ENCODE measurements at regions not wholly inside any gene's neighbourhood (a gene's known extent, or its start where the extent isn't known, plus 50 kb on each side); places are given as distances from the start of the nearest gene placed in this dataset.

GRCh38 chr15:77821188-77821958 is 188.7 kb upstream of the LINGO1 start:
- peaks cover 2% of the 10 kb centered on the region for H3K4me1 Mint-ChIP-seq
- no peaks in the 10 kb centered on the region for H3K36me3 Mint-ChIP-seq
- H3K4me3 Mint-ChIP-seq = no peak overlapping the region
- ATAC-seq = peak; percentile 57
- DNase-seq = peak; percentile 61
- CTCF ChIA-PET = interaction anchor here (0.9 to 2.5 kb wide), 9 partner anchors 8 to 278 kb away, joined by 3 to 39 read pairs (median 3); no protein-coding TSS in a partner anchor
- no peak overlapping the region for H3K27ac Mint-ChIP-seq
- H3K9me3 Mint-ChIP-seq (ENCODE audit: low read depth) = no peaks in the 10 kb centered on the region
- H3K27me3 Mint-ChIP-seq = peaks cover 45% of the 10 kb centered on the region

- Mint-ChIP-seq H3K4me1 (peaks cover 2% of the 10 kb centered on the region), H3K9me3 (ENCODE audit: low read depth) (no peaks in the 10 kb centered on the region), H3K36me3 (no peaks in the 10 kb centered on the region), H3K27me3 (peaks cover 47% of the 10 kb centered on the region), H3K27ac (no peak overlapping the region), H3K4me3 (no peak overlapping the region)
- CTCF ChIA-PET = interaction anchor here (0.9 to 2.5 kb wide), 5 partner anchors 14 to 185 kb away, joined by 3 to 39 read pairs (median 3); no protein-coding TSS in a partner anchor
- ATAC-seq (no peak), DNase-seq (no peak)
Observed at GRCh38 chr15:77819851-77820728, 187.4 kb upstream of the LINGO1 start.

- no peak for ATAC-seq
- no peak for DNase-seq
- Mint-ChIP-seq H3K27me3 (peaks cover 47% of the 10 kb centered on the region), H3K9me3 (ENCODE audit: low read depth) (no peaks in the 10 kb centered on the region), H3K4me1 (peaks cover 2% of the 10 kb centered on the region), H3K36me3 (no peaks in the 10 kb centered on the region), H3K27ac (no peak overlapping the region), H3K4me3 (no peak overlapping the region)
- CTCF ChIA-PET = interaction anchor here (1.3 kb wide), 1 partner anchor 17 kb away, joined by 3 read pairs; no protein-coding TSS in a partner anchor
Observed at GRCh38 chr15:77819048-77819850, 186.5 kb upstream of the LINGO1 start.

- Mint-ChIP-seq H3K27me3 (peaks cover 45% of the 10 kb centered on the region), H3K9me3 (ENCODE audit: low read depth) (no peaks in the 10 kb centered on the region), H3K36me3 (no peaks in the 10 kb centered on the region), H3K27ac (no peak overlapping the region), H3K4me1 (peaks cover 2% of the 10 kb centered on the region), H3K4me3 (no peak overlapping the region)
- DNase-seq (no peak), ATAC-seq (no peak)
- CTCF ChIA-PET = no interaction called here
Observed at GRCh38 chr15:77818484-77819047, 185.9 kb upstream of the LINGO1 start.

- ATAC-seq = no peak
- Mint-ChIP-seq H3K27me3 (peaks cover 41% of the 10 kb centered on the region), H3K27ac (no peak overlapping the region), H3K36me3 (no peaks in the 10 kb centered on the region), H3K4me3 (no peak overlapping the region), H3K9me3 (ENCODE audit: low read depth) (no peaks in the 10 kb centered on the region), H3K4me1 (peaks cover 2% of the 10 kb centered on the region)
- CTCF ChIA-PET = no interaction called here
- DNase-seq = no peak
Observed at GRCh38 chr15:77817434-77817833, 184.7 kb upstream of the LINGO1 start.

- Mint-ChIP-seq H3K36me3 (no peaks in the 10 kb centered on the region), H3K27me3 (peaks cover 37% of the 10 kb centered on the region), H3K27ac (no peak overlapping the region), H3K4me1 (peaks cover 2% of the 10 kb centered on the region), H3K4me3 (no peak overlapping the region), H3K9me3 (ENCODE audit: low read depth) (no peaks in the 10 kb centered on the region)
- CTCF ChIA-PET = no interaction called here
- no peak for ATAC-seq
- no peak for DNase-seq
Observed at GRCh38 chr15:77816983-77817382, 184.3 kb upstream of the LINGO1 start.

GRCh38 chr15:77815015-77815414 is 182.3 kb upstream of the LINGO1 start:
- no peaks in the 10 kb centered on the region for H3K4me1 Mint-ChIP-seq
- no peaks in the 10 kb centered on the region for H3K36me3 Mint-ChIP-seq
- CTCF ChIA-PET = interaction anchor here (0.8 kb wide), 1 partner anchor 16 kb away, joined by 3 read pairs; no protein-coding TSS in a partner anchor
- H3K27me3 Mint-ChIP-seq = peaks cover 19% of the 10 kb centered on the region
- DNase-seq = no peak
- H3K27ac Mint-ChIP-seq = no peak overlapping the region
- no peaks in the 10 kb centered on the region for H3K9me3 Mint-ChIP-seq (ENCODE audit: low read depth)
- ATAC-seq = no peak
- H3K4me3 Mint-ChIP-seq = no peak overlapping the region

- ATAC-seq = no peak
- no peaks in the 10 kb centered on the region for H3K4me1 Mint-ChIP-seq
- CTCF ChIA-PET = no interaction called here
- no peak overlapping the region for H3K27ac Mint-ChIP-seq
- no peaks in the 10 kb centered on the region for H3K36me3 Mint-ChIP-seq
- no peaks in the 10 kb centered on the region for H3K9me3 Mint-ChIP-seq (ENCODE audit: low read depth)
- peaks cover 11% of the 10 kb centered on the region for H3K27me3 Mint-ChIP-seq
- H3K4me3 Mint-ChIP-seq = no peak overlapping the region
- DNase-seq = no peak
Observed at GRCh38 chr15:77812664-77813063, 180.0 kb upstream of the LINGO1 start.

- DNase-seq (no peak), ATAC-seq (no peak)
- Mint-ChIP-seq H3K4me3 (no peak overlapping the region), H3K36me3 (no peaks in the 10 kb centered on the region), H3K27me3 (peaks cover 2% of the 10 kb centered on the region), H3K4me1 (no peaks in the 10 kb centered on the region), H3K9me3 (ENCODE audit: low read depth) (no peaks in the 10 kb centered on the region), H3K27ac (no peak overlapping the region)
- CTCF ChIA-PET = no interaction called here
Observed at GRCh38 chr15:77811270-77811669, 178.6 kb upstream of the LINGO1 start.

- CTCF ChIA-PET = no interaction called here
- Mint-ChIP-seq H3K27me3 (no peaks in the 10 kb centered on the region), H3K9me3 (ENCODE audit: low read depth) (no peaks in the 10 kb centered on the region), H3K4me3 (no peak overlapping the region), H3K4me1 (no peaks in the 10 kb centered on the region), H3K36me3 (no peaks in the 10 kb centered on the region), H3K27ac (no peak overlapping the region)
- ATAC-seq (no peak), DNase-seq (no peak)
Observed at GRCh38 chr15:77810130-77810571, 177.4 kb upstream of the LINGO1 start.

GRCh38 chr15:77808581-77809177 is 176.0 kb upstream of the LINGO1 start:
- DNase-seq (no peak), ATAC-seq (no peak)
- Mint-ChIP-seq H3K9me3 (ENCODE audit: low read depth) (no peaks in the 10 kb centered on the region), H3K27me3 (no peaks in the 10 kb centered on the region), H3K4me3 (no peak overlapping the region), H3K4me1 (no peaks in the 10 kb centered on the region), H3K36me3 (no peaks in the 10 kb centered on the region), H3K27ac (no peak overlapping the region)
- CTCF ChIA-PET = interaction anchor here (0.5 kb wide), 1 partner anchor 830 kb away, joined by 4 read pairs; no protein-coding TSS in a partner anchor

- Mint-ChIP-seq H3K36me3 (no peaks in the 10 kb centered on the region), H3K27ac (no peak overlapping the region), H3K4me1 (no peaks in the 10 kb centered on the region), H3K27me3 (no peaks in the 10 kb centered on the region), H3K4me3 (no peak overlapping the region), H3K9me3 (ENCODE audit: low read depth) (no peaks in the 10 kb centered on the region)
- no peak for ATAC-seq
- no peak for DNase-seq
- CTCF ChIA-PET = no interaction called here
Observed at GRCh38 chr15:77808075-77808474, 175.4 kb upstream of the LINGO1 start.

Measured in activated CD8-positive, alpha-beta memory T cell treated with anti-CD3 and anti-CD28 coated beads, Interleukin-2, amount 10 ng/mL, durations not matched to agents 7 days and 5 days (primary cell).